ENCODE measurements at regions not wholly inside any gene's neighbourhood (a gene's known extent, or its start where the extent isn't known, plus 50 kb on each side); places are given as distances from the start of the nearest gene placed in this dataset.

- no peak for TF ChIP-seq POLR2A (IDR thresholded peaks at IDR 0.05)
- TF ChIP-seq, protein P1, sequence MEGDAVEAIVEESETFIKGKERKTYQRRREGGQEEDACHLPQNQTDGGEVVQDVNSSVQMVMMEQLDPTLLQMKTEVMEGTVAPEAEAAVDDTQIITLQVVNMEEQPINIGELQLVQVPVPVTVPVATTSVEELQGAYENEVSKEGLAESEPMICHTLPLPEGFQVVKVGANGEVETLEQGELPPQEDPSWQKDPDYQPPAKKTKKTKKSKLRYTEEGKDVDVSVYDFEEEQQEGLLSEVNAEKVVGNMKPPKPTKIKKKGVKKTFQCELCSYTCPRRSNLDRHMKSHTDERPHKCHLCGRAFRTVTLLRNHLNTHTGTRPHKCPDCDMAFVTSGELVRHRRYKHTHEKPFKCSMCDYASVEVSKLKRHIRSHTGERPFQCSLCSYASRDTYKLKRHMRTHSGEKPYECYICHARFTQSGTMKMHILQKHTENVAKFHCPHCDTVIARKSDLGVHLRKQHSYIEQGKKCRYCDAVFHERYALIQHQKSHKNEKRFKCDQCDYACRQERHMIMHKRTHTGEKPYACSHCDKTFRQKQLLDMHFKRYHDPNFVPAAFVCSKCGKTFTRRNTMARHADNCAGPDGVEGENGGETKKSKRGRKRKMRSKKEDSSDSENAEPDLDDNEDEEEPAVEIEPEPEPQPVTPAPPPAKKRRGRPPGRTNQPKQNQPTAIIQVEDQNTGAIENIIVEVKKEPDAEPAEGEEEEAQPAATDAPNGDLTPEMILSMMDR (IDR thresholded peaks at IDR 0.05 in 8 of 11, conservative IDR thresholded peaks at IDR 0.05 in 3 of 11): no peak
- no peak for TF ChIP-seq POLR2AphosphoS5 (IDR thresholded peaks at IDR 0.05)
Measured at GRCh38 chr10:130717083-130717482, 580.9 kb downstream of the GLRX3 start.
